GM21381 (cell line): ENCODE measurements at regions not wholly inside any gene's neighbourhood (a gene's known extent, or its start where the extent isn't known, plus 50 kb on each side); places are given as distances from the start of the nearest gene placed in this dataset.

ENCODE experiments used
- ATAC-seq: cut with Tn5 transposase; IDR thresholded peaks from one replicate; pipeline ENCODE4 v1.9.1; 2021; ENCODE audit warnings: mild to moderate bottlenecking, moderate library complexity; ENCODE audit not compliant: unreplicated experiment

- ATAC-seq, result no peak
Measured at GRCh38 chr9:107660976-107661375, 171.4 kb upstream of the KLF4 start.

- no peak for ATAC-seq
Measured at GRCh38 chr9:107653263-107653821, 163.8 kb upstream of the KLF4 start.

GRCh38 chr9:107650995-107651394, 161.4 kb upstream of the KLF4 start:
- ATAC-seq, result no peak

- no peak for ATAC-seq
Measured at GRCh38 chr9:107650321-107650720, 160.8 kb upstream of the KLF4 start.

GRCh38 chr9:107648153-107648715, 158.7 kb upstream of the KLF4 start:
- ATAC-seq, result no peak

DNA sequence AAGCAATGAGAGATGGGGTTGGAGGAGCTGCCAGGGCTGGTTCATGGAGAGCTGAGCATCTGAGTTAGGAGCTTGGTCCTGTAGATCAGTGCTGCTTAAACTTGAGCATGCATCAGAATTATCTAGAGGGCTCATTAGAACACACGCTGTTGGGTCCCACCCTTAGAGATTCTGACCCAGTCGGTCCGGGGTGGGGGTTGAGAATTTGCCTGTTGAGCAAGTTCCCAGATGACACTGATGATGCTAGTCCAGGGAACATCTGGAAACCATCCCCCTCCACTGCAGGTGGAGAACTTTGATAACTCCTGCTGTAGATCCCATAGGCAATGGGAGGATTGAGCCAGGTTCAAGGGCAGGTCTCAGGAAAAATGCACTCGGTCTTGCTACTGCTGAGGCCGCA, 158.0 kb upstream of the KLF4 start:
- no peak for ATAC-seq

- no peak for ATAC-seq
Measured at GRCh38 chr9:107647141-107647540, 157.6 kb upstream of the KLF4 start.

DNA sequence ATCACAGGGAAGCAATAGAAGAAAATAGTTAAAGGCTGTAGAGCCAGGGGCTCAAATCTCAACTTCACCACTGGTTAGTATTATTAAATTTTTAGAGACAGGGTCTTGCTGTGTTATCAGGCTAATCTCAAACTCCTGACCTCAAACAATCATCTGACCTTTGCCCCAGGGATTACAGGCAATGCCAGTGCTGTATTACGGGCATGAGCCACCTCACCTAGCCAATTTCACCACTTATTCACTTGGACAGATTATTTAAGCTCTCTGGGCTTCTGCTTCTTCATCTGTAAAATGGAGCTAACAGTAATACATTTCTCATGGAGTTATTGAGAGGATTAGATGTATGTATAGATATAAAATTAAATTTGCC, 155.9 kb upstream of the KLF4 start:
- ATAC-seq, result no peak

DNA sequence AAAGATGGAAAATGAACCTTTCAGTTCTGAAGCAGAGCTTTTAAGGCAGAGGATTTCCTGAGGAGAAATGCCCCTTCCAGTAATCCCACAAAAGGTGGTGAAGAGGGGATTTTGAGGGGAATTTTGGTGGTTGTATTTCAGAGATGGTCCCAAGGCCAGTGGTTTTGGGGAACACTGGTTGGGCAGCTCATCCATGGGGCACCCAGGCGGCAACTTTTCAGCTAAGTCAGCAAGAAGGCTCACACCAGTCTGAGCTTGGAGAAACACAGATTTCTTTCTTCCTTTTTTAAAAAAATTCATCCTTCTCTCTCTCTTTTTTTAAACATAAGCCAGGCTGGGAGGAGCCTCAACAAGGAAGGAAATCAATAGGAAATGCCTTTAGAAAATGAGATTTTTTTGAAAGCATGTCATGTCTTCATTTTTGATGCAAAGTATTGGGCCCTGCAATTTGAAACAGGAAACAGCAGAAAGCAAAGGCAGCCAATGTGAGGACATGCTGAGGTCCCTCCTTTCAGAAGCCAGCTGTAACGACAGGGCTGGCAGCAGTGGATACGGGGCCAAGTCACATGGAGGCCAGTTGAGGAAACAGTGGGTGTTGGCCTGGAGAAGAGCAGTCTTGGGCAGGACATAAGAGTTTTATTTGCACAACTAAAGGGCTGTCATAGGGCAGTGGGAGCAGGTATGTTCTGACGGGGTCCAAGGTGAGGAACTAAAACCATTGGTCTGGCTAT, 155.3 kb upstream of the KLF4 start:
- no peak for ATAC-seq

DNA sequence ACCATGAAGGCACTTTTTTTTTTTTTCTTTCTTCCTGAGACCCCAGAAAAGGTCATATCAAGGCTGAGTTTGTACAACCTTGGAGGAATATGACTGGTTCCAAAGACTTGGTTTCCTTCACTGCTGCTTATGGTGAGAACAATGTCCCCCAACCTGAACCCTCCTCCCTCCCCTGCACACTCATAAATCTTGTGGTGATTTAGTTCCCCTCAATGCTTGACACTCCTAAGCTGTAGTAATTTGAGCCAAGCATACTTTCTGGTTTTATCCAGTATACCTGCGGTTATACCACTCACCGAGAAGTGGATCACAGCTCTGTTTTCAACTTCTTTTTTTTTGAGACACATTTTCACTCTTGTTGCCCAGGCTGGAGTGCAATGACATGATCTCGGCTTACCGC, 149.9 kb upstream of the KLF4 start:
- ATAC-seq, result no peak

DNA sequence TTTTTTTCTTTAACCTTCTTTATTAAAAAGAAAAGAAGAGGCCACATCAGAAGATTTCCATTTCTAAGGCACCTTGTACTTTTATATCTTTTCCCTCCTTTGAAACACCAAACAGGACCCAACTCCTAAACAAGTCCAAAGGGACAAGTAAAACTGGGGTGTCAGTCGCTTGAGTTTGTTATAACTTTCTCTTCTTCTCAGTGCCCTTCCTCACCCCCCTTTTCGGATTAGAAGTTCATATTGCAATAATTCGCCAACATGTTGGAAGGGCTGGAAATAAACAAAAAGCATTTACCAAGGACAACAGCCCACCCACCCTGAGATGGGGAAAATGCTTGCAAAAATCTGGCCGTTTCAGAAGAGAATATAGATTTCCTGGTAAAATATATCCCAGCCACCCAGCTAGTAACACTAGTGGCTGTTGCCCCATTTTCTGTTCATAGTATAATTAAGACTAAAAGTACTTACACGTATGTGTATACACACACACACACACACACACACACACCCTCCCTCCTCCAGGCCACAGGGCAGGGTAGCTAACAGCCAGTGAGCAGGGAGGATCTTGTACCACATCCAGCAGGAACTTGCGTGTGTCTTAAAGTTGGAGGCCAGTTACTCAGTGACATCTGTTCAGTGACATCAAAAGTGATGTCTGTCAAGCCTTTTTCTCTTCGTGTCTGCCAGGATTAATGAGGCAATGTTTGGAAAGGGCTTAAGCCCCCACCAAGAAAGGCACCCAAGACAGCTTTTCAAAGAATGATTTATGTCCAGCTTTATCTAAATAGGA, 149.1 kb upstream of the KLF4 start:
- no peak for ATAC-seq

DNA sequence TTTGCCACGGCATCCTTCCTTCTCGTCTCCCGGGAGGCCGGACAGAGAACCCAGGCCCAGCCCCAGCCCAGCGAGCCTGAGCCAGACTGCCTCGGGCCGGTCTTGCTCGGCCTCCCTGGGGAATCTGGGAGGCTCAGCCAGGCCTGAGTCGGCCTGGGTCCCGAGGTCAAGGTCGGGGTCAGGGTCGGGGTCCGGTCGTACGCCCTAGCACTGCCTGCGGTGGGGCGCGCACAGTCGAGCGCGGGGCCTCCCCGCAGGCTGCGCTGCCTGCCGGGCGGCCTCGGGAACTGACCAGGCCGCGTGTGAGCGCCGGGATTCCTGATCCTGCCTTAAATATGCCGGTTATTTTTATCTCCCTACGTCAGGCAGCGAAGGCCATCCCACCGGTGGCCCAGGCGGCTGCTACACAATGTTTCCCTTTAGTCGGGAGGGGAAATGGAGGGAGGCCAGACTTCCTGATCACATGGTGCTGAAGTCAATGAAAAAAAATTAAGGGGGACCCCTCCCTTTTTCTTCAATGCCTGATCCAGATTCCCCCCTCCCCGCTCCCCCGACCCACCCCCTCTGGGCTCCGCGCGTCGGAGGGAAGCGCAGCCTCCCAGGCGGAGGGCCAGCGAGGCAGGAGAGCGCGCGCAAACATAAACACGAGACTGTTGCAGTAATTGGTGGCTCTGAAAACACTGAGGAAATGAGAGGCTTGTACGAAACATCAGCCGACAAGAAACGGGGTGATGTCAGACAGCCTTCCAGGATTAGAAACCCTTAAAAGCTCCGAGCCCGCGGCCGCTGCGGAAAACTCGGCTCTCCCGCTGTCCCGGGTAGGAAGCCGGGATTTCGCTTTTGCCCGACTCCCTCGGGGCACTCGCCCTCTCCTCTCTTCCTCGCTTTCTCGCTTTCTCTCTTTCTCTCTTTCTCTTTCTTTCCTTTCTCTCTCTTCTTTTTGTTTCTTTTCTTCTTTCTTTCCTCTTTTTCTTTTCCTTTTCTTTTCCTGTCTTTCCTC, 148.2 kb upstream of the KLF4 start:
- ATAC-seq, result no peak

DNA sequence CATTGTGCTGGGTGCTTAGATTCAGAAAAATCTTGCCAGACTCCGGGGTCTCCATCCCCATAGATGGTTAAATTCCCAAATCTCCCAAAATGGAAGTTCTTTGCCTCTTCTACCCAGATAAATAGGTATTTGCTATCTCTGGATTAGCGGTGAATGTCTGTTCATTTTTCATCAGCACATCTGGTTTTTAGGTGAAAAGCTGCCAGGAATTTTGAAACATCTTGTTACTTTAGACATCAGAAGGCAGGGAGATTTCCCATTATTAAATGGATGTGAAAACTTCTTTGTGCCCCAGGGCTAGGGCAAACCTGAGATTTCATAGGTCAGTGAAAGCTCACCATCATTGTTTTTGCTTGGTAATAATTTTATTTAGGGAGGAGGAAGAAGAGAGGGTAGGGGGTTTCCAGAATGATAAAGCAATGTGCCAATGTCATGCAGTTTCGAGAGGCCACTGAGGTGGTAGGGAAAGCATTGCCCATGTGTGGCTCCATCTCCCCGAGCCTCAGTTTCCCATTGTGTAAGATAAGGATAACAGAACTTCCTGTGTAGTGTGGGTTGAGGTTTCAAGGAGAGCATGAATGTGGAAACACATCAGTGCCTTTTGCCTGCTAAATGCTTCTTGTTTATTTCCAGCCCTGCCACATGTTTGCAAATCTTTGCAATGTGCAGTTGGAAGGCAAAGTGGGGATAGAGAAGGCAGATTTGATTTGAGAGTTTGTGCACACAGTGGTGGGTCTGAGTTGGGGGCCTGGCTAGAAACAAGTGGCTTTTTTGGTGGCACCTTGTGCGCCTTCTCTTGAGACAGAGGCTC, 147.2 kb upstream of the KLF4 start:
- ATAC-seq, result no peak

DNA sequence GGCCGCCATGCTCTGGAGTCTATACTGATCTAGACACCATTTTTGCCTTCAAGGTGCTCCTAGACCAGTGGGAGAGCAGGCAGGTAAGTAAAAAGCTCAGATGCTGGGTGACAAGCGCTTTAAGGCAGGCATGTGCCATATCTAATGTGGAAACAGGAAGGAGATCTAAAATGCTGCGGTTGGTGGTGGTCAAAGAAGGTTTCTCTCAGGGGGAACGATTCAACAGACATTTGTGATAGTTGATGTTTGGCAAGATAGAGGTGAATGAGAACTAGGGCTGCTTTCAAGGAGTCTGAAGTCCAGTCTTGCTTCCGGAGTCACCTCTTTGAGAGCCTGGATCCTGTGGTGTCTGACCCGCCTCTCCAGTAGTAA, 146.2 kb upstream of the KLF4 start:
- no peak for ATAC-seq

GRCh38 chr9:107635101-107635802, 145.7 kb upstream of the KLF4 start:
- ATAC-seq, result no peak

GRCh38 chr9:107633406-107633805, 143.8 kb upstream of the KLF4 start:
- ATAC-seq, result no peak

- no peak for ATAC-seq
Measured at GRCh38 chr9:107632661-107633060, 143.1 kb upstream of the KLF4 start.

DNA sequence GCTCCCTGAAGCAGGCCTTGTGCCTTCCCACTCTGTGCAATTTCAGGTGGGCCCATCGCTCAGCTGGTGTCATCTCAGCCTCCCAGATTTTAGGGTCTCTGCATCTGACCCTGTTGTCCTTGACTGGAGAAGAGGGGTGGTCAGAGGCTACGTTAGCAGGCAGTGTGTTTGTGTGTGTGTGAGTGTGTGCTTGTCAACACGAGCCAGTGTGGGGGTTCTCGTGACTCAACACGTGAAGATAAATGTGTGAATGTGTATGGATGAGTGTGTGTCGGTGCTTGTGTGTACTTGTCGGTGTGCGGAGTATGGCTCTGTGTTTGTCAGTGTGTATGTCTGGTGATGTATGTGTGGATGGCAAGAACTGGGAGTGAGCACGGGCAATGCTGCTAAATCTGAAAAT, 142.6 kb upstream of the KLF4 start:
- no peak for ATAC-seq

- no peak for ATAC-seq
Measured at GRCh38 chr9:107631788-107632187, 142.2 kb upstream of the KLF4 start.
